ENCODE measurements at regions not wholly inside any gene's neighbourhood (a gene's known extent, or its start where the extent isn't known, plus 50 kb on each side); places are given as distances from the start of the nearest gene placed in this dataset.

- Histone ChIP-seq H2AFZ (ENCODE audit: control insufficient read depth, low read depth, low read length) (no peak overlapping the region), H3K9ac (ENCODE audit: control insufficient read depth, insufficient read depth, low read length) (no peak overlapping the region), H3K4me1 (ENCODE audit: control insufficient read depth, insufficient read depth, low read length) (no peaks in the 10 kb centered on the region), H3K4me3 (no peak overlapping the region), H3K27ac (ENCODE audit: control insufficient read depth, insufficient read depth) (no peak overlapping the region), H3K79me2 (ENCODE audit: control insufficient read depth, insufficient read depth, low read length) (no peaks in the 10 kb centered on the region), H3K36me3 (ENCODE audit: control insufficient read depth in 2 of 2, insufficient read depth in 2 of 2, low read length in 1 of 2) (no peaks in the 10 kb centered on the region), H3K27me3 (replicated peaks in 1 of 2; ENCODE audit: control insufficient read depth in 2 of 2, insufficient read depth in 2 of 2, low read length in 1 of 2) (no peaks in the 10 kb centered on the region; a peak in 1 of 4 replicates), H3K9me3 (replicated peaks; ENCODE audit: control insufficient read depth, insufficient read depth, low read length) (no peaks in the 10 kb centered on the region), H4K20me1 (ENCODE audit: control insufficient read depth, insufficient read depth) (no peaks in the 10 kb centered on the region), H3K4me2 (ENCODE audit: control insufficient read depth, insufficient read depth) (no peak overlapping the region)
- no peak for TF ChIP-seq RUNX3 (IDR thresholded peaks at IDR 0.05; ENCODE audit: low read length)
- TF ChIP-seq GATAD2B (conservative IDR thresholded peaks at IDR 0.05; ENCODE audit: low read depth), result no peak
- no peak for TF ChIP-seq CREB1 (IDR thresholded peaks at IDR 0.05; ENCODE audit: low read depth)
- no peak for TF ChIP-seq ESRRA (IDR thresholded peaks at IDR 0.05; ENCODE audit: low read length)
- TF ChIP-seq NFXL1 (IDR thresholded peaks at IDR 0.05; ENCODE audit: borderline replicate concordance), result no peak
- TF ChIP-seq DPF2 (IDR thresholded peaks at IDR 0.05), result no peak
- no peak for TF ChIP-seq HDAC2 (IDR thresholded peaks at IDR 0.05)
- TF ChIP-seq, protein P1, sequence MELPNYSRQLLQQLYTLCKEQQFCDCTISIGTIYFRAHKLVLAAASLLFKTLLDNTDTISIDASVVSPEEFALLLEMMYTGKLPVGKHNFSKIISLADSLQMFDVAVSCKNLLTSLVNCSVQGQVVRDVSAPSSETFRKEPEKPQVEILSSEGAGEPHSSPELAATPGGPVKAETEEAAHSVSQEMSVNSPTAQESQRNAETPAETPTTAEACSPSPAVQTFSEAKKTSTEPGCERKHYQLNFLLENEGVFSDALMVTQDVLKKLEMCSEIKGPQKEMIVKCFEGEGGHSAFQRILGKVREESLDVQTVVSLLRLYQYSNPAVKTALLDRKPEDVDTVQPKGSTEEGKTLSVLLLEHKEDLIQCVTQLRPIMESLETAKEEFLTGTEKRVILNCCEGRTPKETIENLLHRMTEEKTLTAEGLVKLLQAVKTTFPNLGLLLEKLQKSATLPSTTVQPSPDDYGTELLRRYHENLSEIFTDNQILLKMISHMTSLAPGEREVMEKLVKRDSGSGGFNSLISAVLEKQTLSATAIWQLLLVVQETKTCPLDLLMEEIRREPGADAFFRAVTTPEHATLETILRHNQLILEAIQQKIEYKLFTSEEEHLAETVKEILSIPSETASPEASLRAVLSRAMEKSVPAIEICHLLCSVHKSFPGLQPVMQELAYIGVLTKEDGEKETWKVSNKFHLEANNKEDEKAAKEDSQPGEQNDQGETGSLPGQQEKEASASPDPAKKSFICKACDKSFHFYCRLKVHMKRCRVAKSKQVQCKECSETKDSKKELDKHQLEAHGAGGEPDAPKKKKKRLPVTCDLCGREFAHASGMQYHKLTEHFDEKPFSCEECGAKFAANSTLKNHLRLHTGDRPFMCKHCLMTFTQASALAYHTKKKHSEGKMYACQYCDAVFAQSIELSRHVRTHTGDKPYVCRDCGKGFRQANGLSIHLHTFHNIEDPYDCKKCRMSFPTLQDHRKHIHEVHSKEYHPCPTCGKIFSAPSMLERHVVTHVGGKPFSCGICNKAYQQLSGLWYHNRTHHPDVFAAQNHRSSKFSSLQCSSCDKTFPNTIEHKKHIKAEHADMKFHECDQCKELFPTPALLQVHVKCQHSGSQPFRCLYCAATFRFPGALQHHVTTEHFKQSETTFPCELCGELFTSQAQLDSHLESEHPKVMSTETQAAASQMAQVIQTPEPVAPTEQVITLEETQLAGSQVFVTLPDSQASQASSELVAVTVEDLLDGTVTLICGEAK (IDR thresholded peaks at IDR 0.05; ENCODE audit: borderline replicate concordance), result no peak
- TF ChIP-seq ZNF622 (IDR thresholded peaks at IDR 0.05), result no peak
- no peak for TF ChIP-seq IRF4 (IDR thresholded peaks at IDR 0.05; ENCODE audit: low read depth, low read length)
- no peak for TF ChIP-seq PKNOX1 (IDR thresholded peaks at IDR 0.05)
- 49% methylated on average over 7 of the region's 7 CpGs for WGBS (ENCODE audit: insufficient coverage, insufficient replicate concordance, low lambda C conversion rate, missing lambda C conversion rate)
- ChIA-PET POLR2A (no interaction called here), CTCF (no interaction called here), RAD21 (ENCODE audit: unreplicated experiment) (no interaction called here), SMC1A (ENCODE audit: uncharacterized antibody, unreplicated experiment) (interaction anchor here (1.0 to 1.3 kb wide), 2 partner anchors 12 to 14 kb away, joined by 3 read pairs; no protein-coding TSS in a partner anchor)
- intact Hi-C loops (cut with micrococcal nuclease; ENCODE audit: unreplicated experiment), result no loop called here
- no peak for DNase-seq (ENCODE audit: low read depth, low spot score)
- in situ Hi-C loops (cut with MboI), result no loop called here
- no peak for ATAC-seq
- FAIRE-seq, result no peak
- BruUV-seq (replicated peaks), result no TSS peak
Measured at GRCh38 chr3:66717806-66718205, 217.0 kb upstream of the LRIG1 start.

Measured in GM12878 (cell line).